Panc1 (cell line): ENCODE measurements at regions not wholly inside any gene's neighbourhood (a gene's known extent, or its start where the extent isn't known, plus 50 kb on each side); places are given as distances from the start of the nearest gene placed in this dataset.

Source experiments
- ATAC-seq: fragments of 200-7000 bp; cut with Tn5 transposase; 2 replicates; pipeline ENCODE4 v1.9.1; 2020; ENCODE audit warnings: mild to moderate bottlenecking, moderate library complexity
- BruUV-seq: library from RNA; stranded (reverse); fragments of 400-500 nt; replicated peaks from 2 replicates; lab custom pipeline; 2021; lab: Mats Ljungman, UMichigan
- CTCF ChIA-PET: fragments of 300-600 bp; sonication (Branson Sonifier 250); formaldehyde crosslinking; loops from one replicate; lab custom pipeline; 2022; ENCODE audit warnings: antibody characterized with exemption; lab: Charles Lee
- POLR2A ChIA-PET: fragments of 300-600 bp; sonication (Branson Sonifier 250); formaldehyde crosslinking; loops from one replicate; lab custom pipeline; 2022; ENCODE audit warnings: antibody characterized with exemption; lab: Charles Lee
- DNase-seq: peaks from one replicate; pipeline ENCODE4 v3.0.0-alpha.2; 2010; ENCODE audit warnings: low read depth, low spot score
- H3K27ac ChIP-seq: 2 replicates; pipeline ENCODE4 v1.5.1; 2011; ENCODE audit warnings: mild to moderate bottlenecking, low read length, inconsistent platforms
- H3K27me3 ChIP-seq: fragments of 200-500 bp; sonication (Bioruptor generic); 2 replicates; pipeline ENCODE4 v1.6.0; 2014; ENCODE audit warnings: low read length, inconsistent platforms; ENCODE audit not compliant: control insufficient read depth, insufficient read depth
- H3K36me3 ChIP-seq: fragments of 200-500 bp; sonication (Bioruptor generic); 2 replicates; pipeline ENCODE4 v1.5.1; 2014; ENCODE audit warnings: inconsistent platforms, mild to moderate bottlenecking, low read length, moderate library complexity; ENCODE audit not compliant: control insufficient read depth, insufficient read depth
- H3K4me1 ChIP-seq: 2 replicates; pipeline ENCODE4 v1.5.1; 2011; ENCODE audit warnings: inconsistent platforms, mild to moderate bottlenecking, low read length, moderate library complexity; ENCODE audit not compliant: control insufficient read depth, insufficient read depth
- H3K4me3 ChIP-seq, 2 experiments: 2 replicates each; pipeline ENCODE4 v1.5.1; 2011 to 2012; ENCODE audit warnings: low read depth in 2 of 2, low read length in 2 of 2, mild to moderate bottlenecking in 2 of 2, inconsistent platforms in 1 of 2, moderate library complexity in 1 of 2
- H3K9me3 ChIP-seq: fragments of 200-500 bp; sonication (Bioruptor generic); 2 replicates; pipeline ENCODE4 v1.5.1; 2014; ENCODE audit warnings: low read depth, mild to moderate bottlenecking, inconsistent platforms, low read length, moderate library complexity; ENCODE audit not compliant: control insufficient read depth, insufficient read depth
- POLR2AphosphoS5 ChIP-seq: IDR thresholded peaks from 2 replicates; pipeline ENCODE4 v1.6.1; 2012; ENCODE audit warnings: mild to moderate bottlenecking, low read depth, low read length, moderate library complexity
- SIN3A ChIP-seq: IDR thresholded peaks from 2 replicates; pipeline ENCODE4 v1.6.1; 2012; ENCODE audit warnings: low read depth, mild to moderate bottlenecking, low read length, moderate library complexity, borderline replicate concordance; ENCODE audit not compliant: insufficient read depth
- TCF7L2 ChIP-seq: IDR thresholded peaks from 2 replicates; pipeline ENCODE4 v1.6.1; 2011; ENCODE audit warnings: mild to moderate bottlenecking, low read depth, low read length, inconsistent platforms
- in situ Hi-C: cut with HindIII; loops from 2 replicates; pipeline ENCODE4 v1.10.0; 2016; ENCODE audit warnings: low sequenced_read_pairs, low pct_unique_long_range_greater_than_20kb
- intact Hi-C: fragments of 100-400 bp; cut with micrococcal nuclease; formaldehyde crosslinking; loops from one replicate; pipeline ENCODE4 v1.10.0; 2022; ENCODE audit not compliant: unreplicated experiment
- TF ChIP-seq, protein P1 (sequence below), 2 experiments: IDR thresholded peaks; 2 replicates each; pipeline ENCODE4 v1.6.1; 2011 to 2012; ENCODE audit warnings: low read depth in 2 of 2, control low read depth in 1 of 2, low read length in 1 of 2, mild to moderate bottlenecking in 1 of 2, moderate library complexity in 1 of 2; ENCODE audit not compliant: insufficient read depth in 1 of 2
- TF ChIP-seq, protein P2 (sequence below): fragments of 450-650 bp; IDR thresholded peaks from 2 replicates; pipeline ENCODE4 v1.5.1; 2017; ENCODE audit warnings: mild to moderate bottlenecking

DNA sequence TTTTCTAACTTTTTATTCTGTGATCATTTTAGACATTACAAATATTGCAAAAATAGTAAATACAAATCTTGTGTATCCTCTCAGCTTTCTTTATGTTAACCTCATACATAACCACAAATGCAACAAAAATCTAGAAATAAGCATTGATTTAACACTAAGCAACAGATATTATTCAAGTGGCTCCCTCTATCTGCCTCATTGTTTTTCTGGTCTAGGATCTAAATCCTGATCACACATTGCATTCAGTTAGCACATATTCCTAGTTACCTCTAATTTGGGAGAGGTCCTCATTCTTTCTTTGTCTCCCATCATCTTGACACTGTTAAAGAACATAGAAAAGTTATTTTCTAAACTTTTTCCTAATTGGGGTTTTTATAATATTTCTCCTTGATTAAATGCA, 1126.0 kb downstream of the ROBO2 start:
- no TSS peak for BruUV-seq
- ChIA-PET CTCF (no interaction called here), POLR2A (no interaction called here)
- DNase-seq (no peak), ATAC-seq (no peak)
- TF ChIP-seq POLR2AphosphoS5, result no peak
- TF ChIP-seq TCF7L2, result no peak
- no peak for TF ChIP-seq SIN3A
- TF ChIP-seq, protein P1, sequence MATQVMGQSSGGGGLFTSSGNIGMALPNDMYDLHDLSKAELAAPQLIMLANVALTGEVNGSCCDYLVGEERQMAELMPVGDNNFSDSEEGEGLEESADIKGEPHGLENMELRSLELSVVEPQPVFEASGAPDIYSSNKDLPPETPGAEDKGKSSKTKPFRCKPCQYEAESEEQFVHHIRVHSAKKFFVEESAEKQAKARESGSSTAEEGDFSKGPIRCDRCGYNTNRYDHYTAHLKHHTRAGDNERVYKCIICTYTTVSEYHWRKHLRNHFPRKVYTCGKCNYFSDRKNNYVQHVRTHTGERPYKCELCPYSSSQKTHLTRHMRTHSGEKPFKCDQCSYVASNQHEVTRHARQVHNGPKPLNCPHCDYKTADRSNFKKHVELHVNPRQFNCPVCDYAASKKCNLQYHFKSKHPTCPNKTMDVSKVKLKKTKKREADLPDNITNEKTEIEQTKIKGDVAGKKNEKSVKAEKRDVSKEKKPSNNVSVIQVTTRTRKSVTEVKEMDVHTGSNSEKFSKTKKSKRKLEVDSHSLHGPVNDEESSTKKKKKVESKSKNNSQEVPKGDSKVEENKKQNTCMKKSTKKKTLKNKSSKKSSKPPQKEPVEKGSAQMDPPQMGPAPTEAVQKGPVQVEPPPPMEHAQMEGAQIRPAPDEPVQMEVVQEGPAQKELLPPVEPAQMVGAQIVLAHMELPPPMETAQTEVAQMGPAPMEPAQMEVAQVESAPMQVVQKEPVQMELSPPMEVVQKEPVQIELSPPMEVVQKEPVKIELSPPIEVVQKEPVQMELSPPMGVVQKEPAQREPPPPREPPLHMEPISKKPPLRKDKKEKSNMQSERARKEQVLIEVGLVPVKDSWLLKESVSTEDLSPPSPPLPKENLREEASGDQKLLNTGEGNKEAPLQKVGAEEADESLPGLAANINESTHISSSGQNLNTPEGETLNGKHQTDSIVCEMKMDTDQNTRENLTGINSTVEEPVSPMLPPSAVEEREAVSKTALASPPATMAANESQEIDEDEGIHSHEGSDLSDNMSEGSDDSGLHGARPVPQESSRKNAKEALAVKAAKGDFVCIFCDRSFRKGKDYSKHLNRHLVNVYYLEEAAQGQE (IDR thresholded peaks at IDR 0.05; ENCODE audit: insufficient read depth in 1 of 2, low read depth in 2 of 2, low read length in 1 of 2), result no peak
- TF ChIP-seq, protein P2, sequence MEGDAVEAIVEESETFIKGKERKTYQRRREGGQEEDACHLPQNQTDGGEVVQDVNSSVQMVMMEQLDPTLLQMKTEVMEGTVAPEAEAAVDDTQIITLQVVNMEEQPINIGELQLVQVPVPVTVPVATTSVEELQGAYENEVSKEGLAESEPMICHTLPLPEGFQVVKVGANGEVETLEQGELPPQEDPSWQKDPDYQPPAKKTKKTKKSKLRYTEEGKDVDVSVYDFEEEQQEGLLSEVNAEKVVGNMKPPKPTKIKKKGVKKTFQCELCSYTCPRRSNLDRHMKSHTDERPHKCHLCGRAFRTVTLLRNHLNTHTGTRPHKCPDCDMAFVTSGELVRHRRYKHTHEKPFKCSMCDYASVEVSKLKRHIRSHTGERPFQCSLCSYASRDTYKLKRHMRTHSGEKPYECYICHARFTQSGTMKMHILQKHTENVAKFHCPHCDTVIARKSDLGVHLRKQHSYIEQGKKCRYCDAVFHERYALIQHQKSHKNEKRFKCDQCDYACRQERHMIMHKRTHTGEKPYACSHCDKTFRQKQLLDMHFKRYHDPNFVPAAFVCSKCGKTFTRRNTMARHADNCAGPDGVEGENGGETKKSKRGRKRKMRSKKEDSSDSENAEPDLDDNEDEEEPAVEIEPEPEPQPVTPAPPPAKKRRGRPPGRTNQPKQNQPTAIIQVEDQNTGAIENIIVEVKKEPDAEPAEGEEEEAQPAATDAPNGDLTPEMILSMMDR, result no peak; the same call in 1 of the 2 replicates
- Histone ChIP-seq H3K36me3 (no peaks in the 10 kb centered on the region), H3K9me3 (no peaks in the 10 kb centered on the region), H3K4me3 (no peak overlapping the region), H3K27me3 (no peaks in the 10 kb centered on the region), H3K27ac (no peak overlapping the region), H3K4me1 (no peaks in the 10 kb centered on the region)
- in situ Hi-C loops, result no loop called here
- intact Hi-C loops, result no loop called here

DNA sequence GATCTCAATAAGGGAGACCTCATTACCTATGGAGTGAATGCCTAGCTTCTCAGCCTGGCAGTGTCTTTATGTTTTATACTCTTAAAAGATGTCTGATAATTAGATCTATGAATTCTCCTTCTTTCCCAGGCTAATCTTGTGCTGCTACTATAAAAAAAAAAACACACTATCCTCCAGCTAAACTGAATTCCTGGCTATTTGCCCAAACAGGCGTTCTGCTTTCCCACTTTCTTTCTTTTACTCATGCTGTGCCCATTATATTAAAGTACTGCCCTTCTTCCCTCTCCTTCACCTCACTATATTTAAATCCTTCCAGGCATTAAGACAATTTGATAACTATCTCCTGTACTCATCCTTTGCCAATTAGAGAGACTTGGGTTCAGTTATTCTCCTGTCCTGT, 1134.9 kb downstream of the ROBO2 start:
- H3K27ac ChIP-seq, result no peak overlapping the region
- no peaks in the 10 kb centered on the region for H3K9me3 ChIP-seq
- no peaks in the 10 kb centered on the region for H3K36me3 ChIP-seq
- no peaks in the 10 kb centered on the region for H3K4me1 ChIP-seq
- H3K27me3 ChIP-seq, result no peaks in the 10 kb centered on the region
- ATAC-seq (no peak), DNase-seq (no peak)
- in situ Hi-C loops, result no loop called here
- no peak overlapping the region for H3K4me3 ChIP-seq
- intact Hi-C loops, result no loop called here
- TF ChIP-seq, protein P2, result no peak
- TF ChIP-seq, protein P1 (IDR thresholded peaks at IDR 0.05; ENCODE audit: insufficient read depth in 1 of 2, low read depth in 2 of 2, low read length in 1 of 2), result no peak
- TF ChIP-seq POLR2AphosphoS5 (no peak), SIN3A (no peak), TCF7L2 (no peak)
- BruUV-seq, result no TSS peak
- ChIA-PET CTCF (no interaction called here), POLR2A (no interaction called here)
